HepG2 (cell line): ENCODE measurements at regions not wholly inside any gene's neighbourhood (a gene's known extent, or its start where the extent isn't known, plus 50 kb on each side); places are given as distances from the start of the nearest gene placed in this dataset.

Experiments
- ATAC-seq: fragments of 200-7000 bp; cut with Tn5 transposase; 3 replicates; pipeline ENCODE4 v1.9.1; 2020; ENCODE audit warnings: mild to moderate bottlenecking, moderate library complexity
- BruUV-seq: library from RNA; stranded (reverse); fragments of 400-500 nt; replicated peaks from 2 replicates; lab custom pipeline; 2021; lab: Mats Ljungman, UMichigan
- CTCF ChIA-PET: fragments of 300-600 bp; formaldehyde crosslinking; extraction: SDS; loops from one replicate; lab custom pipeline; 2021; ENCODE audit warnings: low total read pairs, inconsistent platforms, low intra/inter-chr PET ratio; lab: Yijun Ruan, JAX
- POLR2A ChIA-PET: fragments of 350-600 bp; sonication (Branson Sonifier 250); formaldehyde crosslinking; loops from one replicate; lab custom pipeline; 2020; ENCODE audit warnings: antibody characterized with exemption, inconsistent platforms; lab: Yijun Ruan, JAX
- DNase-seq: peaks from one replicate; pipeline ENCODE4 v3.0.0-alpha.2; 2015; ENCODE audit warnings: low spot score
- FAIRE-seq: peaks from 3 replicates; lab custom pipeline; 2011; peaks lifted over from hg19 to GRCh38; lab: Jason Lieb, UNC
- H2AFZ ChIP-seq: one replicate; pipeline ENCODE4 v1.6.1; 2011; ENCODE audit warnings: low read length, inconsistent platforms
- H3K27ac ChIP-seq: fragments of 300-600 bp; 3 replicates; pipeline ENCODE4 v1.8.0; 2011; ENCODE audit warnings: mixed run types, mild to moderate bottlenecking, mixed read lengths, low read length, inconsistent platforms; ENCODE audit not compliant: insufficient read depth; ENCODE audit errors: extremely low read length
- H3K27me3 ChIP-seq, 2 experiments: fragments of 200-600 bp in 1 of 2; 2 replicates in 1 of 2; 3 replicates in 1 of 2; pipeline versions ENCODE4 v1.6.0 to v1.8.0; 2011; ENCODE audit warnings: low read length in 2 of 2, mild to moderate bottlenecking in 2 of 2, moderate library complexity in 2 of 2, inconsistent platforms in 1 of 2; ENCODE audit not compliant: insufficient read depth in 2 of 2, control insufficient read depth in 1 of 2
- H3K36me3 ChIP-seq, 2 experiments: fragments of 200-600 bp in 1 of 2; replicated peaks in 1 of 2; 2 replicates in 1 of 2; 3 replicates in 1 of 2; pipeline versions ENCODE4 v1.5.1 to v1.8.0; 2011; ENCODE audit warnings: low read length in 2 of 2, inconsistent platforms in 1 of 2; ENCODE audit not compliant: insufficient read depth in 2 of 2, control insufficient read depth in 1 of 2
- H3K4me1 ChIP-seq: 2 replicates; pipeline ENCODE4 v1.5.1; 2012; ENCODE audit warnings: low read length, inconsistent platforms; ENCODE audit not compliant: insufficient read depth
- H3K4me2 ChIP-seq: 2 replicates; pipeline ENCODE4 v1.6.0; 2011; ENCODE audit warnings: low read depth, low read length, inconsistent platforms
- H3K4me3 ChIP-seq, 3 experiments: fragments of 200-600 bp in 1 of 3; sonication (generic), shearing (Covaris generic) in 1 of 3; replicated peaks in 1 of 3; 2 replicates each; pipeline ENCODE4 v1.5.1; 2011 to 2016; ENCODE audit warnings: low read length in 3 of 3, inconsistent platforms in 2 of 3, low read depth in 2 of 3, mild to moderate bottlenecking in 2 of 3, control low read depth in 1 of 3, mixed read lengths in 1 of 3; ENCODE audit not compliant: insufficient read depth in 1 of 3
- H3K79me2 ChIP-seq: one replicate; pipeline ENCODE4 v1.6.1; 2011; ENCODE audit warnings: low read length, inconsistent platforms; ENCODE audit not compliant: insufficient read depth
- H3K9ac ChIP-seq: 2 replicates; pipeline ENCODE4 v1.6.0; 2011; ENCODE audit warnings: mild to moderate bottlenecking, low read depth, low read length, inconsistent platforms; ENCODE audit not compliant: insufficient read depth
- H3K9me3 ChIP-seq: 2 replicates; pipeline ENCODE4 v1.5.1; 2012; ENCODE audit warnings: mild to moderate bottlenecking, low read length
- H4K20me1 ChIP-seq: 2 replicates; pipeline ENCODE4 v1.6.0; 2011; ENCODE audit warnings: inconsistent platforms, mild to moderate bottlenecking, low read length, moderate library complexity; ENCODE audit not compliant: insufficient read depth
- ATF1 ChIP-seq: IDR thresholded peaks from 2 replicates; pipeline ENCODE4 v1.6.1; 2016; ENCODE audit warnings: mild to moderate bottlenecking, control low read depth
- BHLHE40 ChIP-seq: IDR thresholded peaks from 2 replicates; pipeline ENCODE4 v1.6.1; 2011; ENCODE audit warnings: low read length, improper control_type of control experiment
- DNMT1 ChIP-seq: sonication (generic); formaldehyde crosslinking; IDR thresholded peaks from 2 replicates; pipeline ENCODE4 v1.5.1; 2020; ENCODE audit warnings: mild to moderate bottlenecking, missing genetic modification reagents
- FOXK1 ChIP-seq: sonication (generic); formaldehyde crosslinking; IDR thresholded peaks from 2 replicates; pipeline ENCODE4 v1.4.0; 2020; ENCODE audit warnings: low read depth, missing genetic modification reagents, borderline replicate concordance
- FOXM1 ChIP-seq: sonication (generic); formaldehyde crosslinking; IDR thresholded peaks from 2 replicates; pipeline ENCODE4 v1.5.0; 2020; ENCODE audit warnings: missing genetic modification reagents
- GATAD1 ChIP-seq: IDR thresholded peaks from 2 replicates; pipeline ENCODE4 v1.6.1; 2016; ENCODE audit warnings: missing genetic modification reagents, missing compliant biosample characterization
- GATAD2A ChIP-seq: IDR thresholded peaks from 2 replicates; pipeline ENCODE4 v1.6.1; 2016
- HOXD1 ChIP-seq: sonication (generic); formaldehyde crosslinking; IDR thresholded peaks from 2 replicates; pipeline ENCODE4 v1.5.0; 2020; ENCODE audit warnings: missing genetic modification reagents
- NR0B2 ChIP-seq: sonication (generic); formaldehyde crosslinking; IDR thresholded peaks from 2 replicates; pipeline ENCODE4 v1.4.0; 2020; ENCODE audit warnings: mild to moderate bottlenecking, missing genetic modification reagents
- ZEB1 ChIP-seq: IDR thresholded peaks from 2 replicates; pipeline ENCODE4 v1.6.1; 2012; ENCODE audit warnings: mild to moderate bottlenecking, low read depth, inconsistent platforms; ENCODE audit not compliant: insufficient replicate concordance
- ZNF205 ChIP-seq: IDR thresholded peaks from 2 replicates; pipeline ENCODE4 v1.6.1; 2018; ENCODE audit warnings: missing biosample characterization, missing genetic modification reagents
- ZNF230 ChIP-seq: sonication (generic); formaldehyde crosslinking; IDR thresholded peaks from 2 replicates; pipeline ENCODE4 v1.4.0; 2020; ENCODE audit warnings: mild to moderate bottlenecking, missing genetic modification reagents
- ZNF441 ChIP-seq: sonication (generic); formaldehyde crosslinking; IDR thresholded peaks from 2 replicates; pipeline ENCODE4 v1.7.0; 2021; ENCODE audit warnings: missing genetic modification reagents, borderline replicate concordance
- ZNF543 ChIP-seq: sonication (generic); formaldehyde crosslinking; IDR thresholded peaks from 2 replicates; pipeline ENCODE4 v1.4.0; 2020; ENCODE audit warnings: mild to moderate bottlenecking, missing genetic modification reagents
- ZNF784 ChIP-seq: sonication (generic); formaldehyde crosslinking; IDR thresholded peaks from 2 replicates; pipeline ENCODE4 v1.5.1; 2020; ENCODE audit warnings: missing genetic modification reagents, mild to moderate bottlenecking, borderline replicate concordance
- ZSCAN22 ChIP-seq: sonication (generic); formaldehyde crosslinking; IDR thresholded peaks from 2 replicates; pipeline ENCODE4 v1.4.0; 2020; ENCODE audit warnings: mild to moderate bottlenecking, missing genetic modification reagents
- WGBS: methylation state at CpG from one replicate; pipeline ENCODE4 v1.1.6; 2017; ENCODE audit warnings: low lambda C conversion rate; 5-methylcytosine and 5-hydroxymethylcytosine counted together
- in situ Hi-C: cut with HindIII; loops from 2 replicates; pipeline ENCODE4 v1.10.0; 2017; ENCODE audit warnings: low pct_unique_long_range_greater_than_20kb; ENCODE audit not compliant: extremely low pct_ligation_motif_present
- intact Hi-C: fragments of 100-400 bp; cut with micrococcal nuclease; formaldehyde crosslinking; loops from one replicate; pipeline ENCODE4 v1.10.0; 2022; ENCODE audit not compliant: unreplicated experiment

- Histone ChIP-seq H3K9me3 (no peaks in the 10 kb centered on the region), H3K4me2 (no peak overlapping the region), H3K79me2 (no peaks in the 10 kb centered on the region), H3K27me3 (peaks cover 0 to 3% of the 10 kb centered on the region in 2 experiments; a peak in 1 of 5 replicates), H3K27ac (no peak overlapping the region), H3K4me1 (no peaks in the 10 kb centered on the region), H2AFZ (no peak overlapping the region), H4K20me1 (no peaks in the 10 kb centered on the region), H3K9ac (no peak overlapping the region), H3K36me3 (no peaks in the 10 kb centered on the region), H3K4me3 (no peak overlapping the region)
- in situ Hi-C loops = no loop called here
- ChIA-PET CTCF (no interaction called here), POLR2A (no interaction called here)
- 49% methylated on average over 4 of the region's 4 CpGs for WGBS
- ATAC-seq = no peak
- BruUV-seq = no TSS peak
- TF ChIP-seq ZNF205 (CRISPR knock-in tag) (no peak), ZNF230 (CRISPR knock-in tag) (no peak), HOXD1 (no peak), ZNF441 (no peak), FOXM1 (CRISPR knock-in tag) (no peak), BHLHE40 (no peak), FOXK1 (CRISPR knock-in tag) (no peak), GATAD2A (CRISPR knock-in tag) (no peak)
- FAIRE-seq = no peak
- no peak for DNase-seq
- intact Hi-C loops = no loop called here
Measured at GRCh38 chr2:58983111-58983510, 742.0 kb upstream of the FANCL start.

GRCh38 chr2:58981237-58981636 is 740.1 kb upstream of the FANCL start:
- no peaks in the 10 kb centered on the region for H3K79me2 ChIP-seq
- in situ Hi-C loops (no loop called here), intact Hi-C loops (no loop called here)
- no peaks in the 10 kb centered on the region for H3K36me3 ChIP-seq
- no peaks in the 10 kb centered on the region for H3K4me1 ChIP-seq
- no peaks in the 10 kb centered on the region for H3K9me3 ChIP-seq
- H2AFZ ChIP-seq = no peak overlapping the region
- no peak overlapping the region for H3K4me2 ChIP-seq
- DNase-seq = no peak
- ATAC-seq = no peak
- H3K4me3 ChIP-seq = no peak overlapping the region
- POLR2A ChIA-PET = no interaction called here
- CTCF ChIA-PET = no interaction called here
- WGBS = 16% methylated on average over 7 of the region's 7 CpGs
- no peak overlapping the region for H3K9ac ChIP-seq
- no peak for FAIRE-seq
- no peak overlapping the region for H3K27ac ChIP-seq
- no peaks in the 10 kb centered on the region for H4K20me1 ChIP-seq
- H3K27me3 ChIP-seq = peaks cover 0 to 3% of the 10 kb centered on the region in 2 experiments; a peak in 1 of 5 replicates
- no TSS peak for BruUV-seq
- no peak for TF ChIP-seq ATF1
- TF ChIP-seq ZNF543 = no peak
- TF ChIP-seq ZNF784 (CRISPR knock-in tag) = no peak
- TF ChIP-seq ZEB1 = no peak
- no peak for TF ChIP-seq ZSCAN22
- no peak for TF ChIP-seq NR0B2 (CRISPR knock-in tag)
- TF ChIP-seq DNMT1 (CRISPR knock-in tag) = no peak
- TF ChIP-seq GATAD1 = no peak
